ENCODE measurements at regions not wholly inside any gene's neighbourhood (a gene's known extent, or its start where the extent isn't known, plus 50 kb on each side); places are given as distances from the start of the nearest gene placed in this dataset.
"Not testable (repeated sequence)": the region's sequence is repeated elsewhere in the genome, so short reads cannot be mapped to it uniquely, and the experiment has no call there.

GRCh38 chr4:187378441-187378840, 617.1 kb upstream of the ZFP42 start:
- no peak for DNase-seq

GRCh38 chr4:187380181-187380581, 615.4 kb upstream of the ZFP42 start:
- no peak for DNase-seq

DNA sequence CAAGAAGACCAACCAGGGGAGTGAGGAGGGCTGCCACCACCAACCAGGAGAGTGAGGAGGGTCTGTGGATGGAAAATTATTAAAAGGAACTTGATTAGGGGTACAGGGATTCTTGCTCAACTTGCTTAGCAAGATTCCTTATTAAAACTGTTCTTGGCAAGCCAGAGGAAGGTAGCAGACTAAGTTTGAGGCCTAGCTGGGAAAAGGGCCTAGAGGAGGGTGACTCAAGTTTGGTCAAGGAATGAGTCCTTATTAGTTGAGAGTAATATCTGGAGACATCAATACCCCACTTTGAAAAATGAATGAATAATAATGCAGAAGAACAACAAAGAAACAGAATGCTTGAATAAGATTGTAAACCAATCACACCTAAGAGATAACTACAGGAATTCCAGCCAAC, 612.4 kb upstream of the ZFP42 start:
- DNase-seq = no peak

GRCh38 chr4:187387739-187388138, 607.8 kb upstream of the ZFP42 start:
- no peak for DNase-seq

DNA sequence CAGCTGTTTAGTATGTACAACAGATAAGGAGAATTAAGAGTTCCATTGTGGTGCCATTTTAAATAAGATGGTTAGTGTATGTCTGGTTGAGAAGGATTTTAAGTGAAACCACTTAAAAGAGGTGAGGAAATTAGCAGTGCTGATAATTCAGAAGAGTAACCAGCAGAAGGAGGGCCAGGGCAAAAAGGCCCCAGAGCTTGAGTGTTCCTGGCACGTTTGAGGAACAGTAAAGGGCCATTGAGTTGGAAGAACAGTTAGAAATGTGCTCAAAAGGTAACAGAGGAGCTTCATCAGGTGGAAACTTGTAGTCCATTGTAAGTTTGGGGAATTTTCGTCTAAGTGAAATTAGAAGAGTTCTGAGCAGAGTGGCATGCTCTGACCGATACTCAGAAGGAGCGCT, 606.2 kb upstream of the ZFP42 start:
- no peak for DNase-seq

DNA sequence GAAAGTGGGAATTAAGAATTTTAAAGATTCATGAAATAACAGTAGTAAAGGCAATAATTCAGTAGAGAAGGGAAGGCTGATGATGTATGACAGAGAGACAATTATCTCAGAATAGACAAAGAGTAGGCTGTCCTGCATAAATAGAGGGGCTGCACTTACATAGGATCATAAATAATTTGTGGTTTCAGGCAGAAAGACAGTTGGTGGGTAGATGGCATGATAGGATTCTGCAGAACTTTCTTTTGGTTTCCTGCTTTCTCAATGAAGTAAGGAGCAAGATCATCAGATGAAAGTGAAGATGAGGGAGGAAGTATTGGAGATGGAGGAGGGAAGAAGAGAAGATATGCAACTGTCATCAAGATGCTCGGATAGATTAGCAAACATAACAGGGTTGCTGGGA, 604.9 kb upstream of the ZFP42 start:
- no peak for DNase-seq

DNA sequence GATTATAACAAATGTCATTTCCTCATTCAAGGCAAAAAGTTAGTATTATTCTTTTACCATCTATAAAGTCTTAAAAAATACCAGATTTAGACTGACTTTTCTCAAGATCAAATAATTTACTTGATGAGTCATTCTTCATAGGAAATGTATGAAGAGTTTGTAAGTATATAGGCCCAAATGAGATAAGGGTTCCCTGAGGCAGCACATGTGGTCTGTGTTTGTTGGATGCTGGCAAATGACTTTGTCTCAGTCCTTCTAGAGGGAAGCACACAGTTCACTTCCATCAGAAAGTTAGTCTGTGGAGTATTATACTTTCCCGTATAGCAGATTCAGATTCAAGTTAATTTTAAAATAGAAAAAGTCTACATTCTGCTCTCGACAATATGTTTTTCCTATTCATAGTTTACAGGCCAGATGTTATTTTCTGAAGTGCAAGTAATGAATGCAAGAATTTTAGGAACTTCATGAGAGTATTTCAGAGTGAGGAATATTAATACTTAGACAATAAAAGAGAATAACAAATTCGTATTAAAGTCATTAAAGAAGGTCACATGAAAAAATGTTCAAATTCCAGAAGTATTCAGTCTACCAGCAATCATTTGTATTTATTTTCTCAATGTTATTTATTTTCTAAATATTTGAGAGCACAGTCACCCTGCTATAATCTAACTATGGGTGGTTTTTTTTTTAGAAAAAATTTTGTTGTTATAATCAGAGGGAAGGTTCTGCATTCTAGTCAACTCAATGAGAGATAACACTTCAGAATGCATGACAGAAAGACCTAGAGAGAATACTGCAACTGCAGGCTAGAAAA, 601.8 kb upstream of the ZFP42 start:
- no peak for DNase-seq

DNA sequence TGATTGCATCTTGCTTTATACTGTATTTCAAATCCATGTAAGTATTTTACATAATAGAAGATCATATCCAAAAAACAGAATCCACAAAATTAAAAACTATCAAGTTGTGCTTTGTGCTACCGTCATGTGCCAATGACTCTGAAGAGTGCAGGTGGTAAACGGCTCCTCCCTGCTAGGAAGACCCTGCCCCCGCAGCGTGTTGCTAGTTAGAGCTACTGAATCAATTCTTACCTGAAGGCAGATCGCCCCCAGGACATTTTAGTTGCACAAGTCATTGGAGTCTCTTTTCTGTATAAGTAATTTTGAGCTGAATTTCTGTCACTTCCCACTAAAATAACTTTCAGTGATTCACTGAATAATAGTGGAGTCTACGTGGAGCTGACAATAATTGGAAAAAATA, 599.5 kb upstream of the ZFP42 start:
- no peak for DNase-seq

DNA sequence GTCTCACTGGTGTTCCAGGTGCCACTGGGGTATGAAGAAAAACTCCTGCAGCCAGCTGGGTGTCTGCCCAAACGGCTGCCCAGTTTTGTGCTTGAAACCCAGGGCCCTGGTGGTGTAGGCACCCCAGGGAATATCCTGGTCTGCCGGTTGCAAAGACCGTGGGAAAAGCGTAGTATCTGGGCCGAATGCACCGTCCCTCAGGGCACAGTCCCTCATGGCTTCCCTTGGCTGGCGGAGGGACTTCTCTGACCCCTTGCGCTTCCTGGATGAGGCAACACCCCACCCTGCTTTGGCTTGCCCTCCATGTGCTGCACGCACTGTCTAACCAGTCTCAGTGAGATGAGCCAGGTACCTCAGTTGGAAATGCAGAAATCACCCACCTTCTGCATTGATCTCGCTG, 587.1 kb upstream of the ZFP42 start:
- DNase-seq = not testable (repeated sequence)

DNA sequence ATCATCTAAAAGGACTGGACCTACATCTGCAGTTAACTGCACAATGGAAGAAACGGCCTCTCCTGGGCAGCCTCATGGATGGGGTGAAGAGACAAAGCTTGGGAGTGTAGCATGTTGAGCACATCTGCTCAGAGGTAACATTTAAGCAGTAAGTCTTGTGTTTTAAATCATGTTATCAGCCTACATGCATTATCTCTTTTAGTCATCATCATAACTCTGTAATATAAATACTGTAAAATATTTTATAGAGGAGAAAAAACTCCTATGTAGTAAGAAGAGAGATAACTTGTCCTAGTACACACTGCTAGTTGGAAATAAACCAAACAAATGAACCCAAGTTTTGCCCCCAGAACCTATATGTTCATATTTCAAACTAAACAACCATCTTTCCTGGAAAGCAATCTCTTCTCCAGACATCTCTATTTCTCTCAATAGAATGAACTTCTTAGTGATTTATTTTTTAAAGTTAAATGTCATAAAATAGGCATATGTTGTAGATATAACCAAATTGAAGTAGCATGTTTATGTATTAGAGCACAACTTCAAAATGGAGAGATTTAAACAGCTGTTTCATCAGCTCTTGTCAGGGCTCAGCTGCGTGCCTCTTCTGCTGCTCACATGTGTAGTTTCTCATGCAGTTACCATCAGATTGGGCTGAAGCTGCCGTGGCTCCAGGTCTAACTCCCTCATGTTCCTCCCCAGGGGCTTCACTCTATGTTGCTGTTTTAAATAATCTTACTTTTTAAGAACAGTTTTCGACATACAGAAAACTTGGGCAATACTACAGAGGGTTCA, 581.8 kb upstream of the ZFP42 start:
- no peak for DNase-seq

DNA sequence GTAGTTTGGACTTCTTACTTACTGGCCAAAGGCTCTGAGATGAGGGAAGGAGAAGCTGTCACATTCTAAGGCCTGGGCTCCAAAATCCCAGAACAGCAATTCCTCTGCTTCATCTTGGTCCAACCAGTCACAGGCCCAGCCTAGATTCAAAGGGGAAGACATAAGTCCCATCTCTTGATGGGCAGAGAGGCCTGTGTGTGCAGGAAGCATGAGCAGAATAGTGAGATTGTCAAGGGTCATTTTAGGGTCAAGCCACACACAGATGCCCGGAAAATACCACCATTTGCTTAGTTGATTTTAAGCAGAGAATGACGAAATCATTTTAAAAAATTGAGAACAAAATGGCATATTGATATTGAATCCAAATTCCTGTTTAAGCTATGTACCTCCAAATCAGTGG, 580.9 kb upstream of the ZFP42 start:
- no peak for DNase-seq

- peak in 1 of 2 experiments; percentile 2 for DNase-seq
Observed at GRCh38 chr4:187415231-187415630, 580.3 kb upstream of the ZFP42 start.

DNA sequence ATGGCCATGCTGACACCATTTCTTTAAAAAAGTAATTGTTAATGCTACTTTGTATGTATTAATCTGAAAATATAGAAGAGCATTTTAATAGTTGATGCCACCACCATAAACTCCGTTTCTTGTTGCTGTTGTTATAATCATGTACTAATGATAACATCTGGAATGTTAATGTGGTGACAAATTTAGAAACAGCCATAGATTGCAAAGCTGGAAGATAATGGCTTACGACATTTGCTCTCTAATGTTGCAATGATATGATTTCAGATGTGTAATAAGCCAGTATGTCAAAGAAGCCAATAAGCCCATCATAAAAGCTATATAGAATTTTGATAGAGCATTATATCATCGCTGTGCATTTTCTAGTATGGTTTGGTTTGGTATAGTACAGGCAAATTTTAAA, 579.4 kb upstream of the ZFP42 start:
- DNase-seq = no peak

- no peak for DNase-seq
Observed at GRCh38 chr4:187417721-187418120, 577.9 kb upstream of the ZFP42 start.

DNA sequence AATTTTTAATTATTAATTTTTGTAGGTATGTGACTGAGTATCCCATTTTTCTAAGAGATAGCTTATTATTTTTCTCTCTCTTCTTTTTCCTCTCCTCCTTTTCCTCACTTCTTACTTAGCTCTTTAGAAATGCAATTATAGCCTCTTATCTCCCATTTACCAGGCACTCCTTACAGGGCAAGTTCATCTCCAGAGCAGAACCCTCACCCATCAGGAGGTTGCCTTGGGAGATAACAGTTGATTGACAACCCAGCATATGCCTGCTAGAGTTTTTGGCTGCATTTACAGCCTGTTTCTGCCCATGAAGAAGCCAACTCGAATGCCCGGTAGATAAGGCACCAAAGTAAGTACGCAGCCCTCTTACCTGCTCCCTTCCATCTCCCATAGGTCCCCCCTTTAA, 572.9 kb upstream of the ZFP42 start:
- no peak for DNase-seq

DNA sequence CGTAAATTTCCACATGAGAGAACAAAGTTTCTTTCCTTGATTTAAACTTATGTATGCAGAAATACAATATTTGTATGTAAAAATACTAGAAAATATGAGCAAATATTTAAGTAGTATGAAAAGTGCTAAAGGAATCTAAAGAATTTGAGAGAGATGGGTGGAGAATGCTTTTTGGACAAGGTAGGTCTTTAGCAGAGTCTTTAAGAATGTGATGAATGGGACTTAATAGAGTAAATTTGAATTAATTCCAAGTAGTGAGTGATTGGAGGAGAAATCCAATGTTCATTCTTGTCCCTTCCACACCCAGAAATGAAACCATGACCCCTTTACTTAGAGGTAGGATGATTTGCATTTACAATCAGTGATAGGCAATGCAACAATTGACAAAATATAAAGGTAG, 570.9 kb upstream of the ZFP42 start:
- DNase-seq = no peak

DNA sequence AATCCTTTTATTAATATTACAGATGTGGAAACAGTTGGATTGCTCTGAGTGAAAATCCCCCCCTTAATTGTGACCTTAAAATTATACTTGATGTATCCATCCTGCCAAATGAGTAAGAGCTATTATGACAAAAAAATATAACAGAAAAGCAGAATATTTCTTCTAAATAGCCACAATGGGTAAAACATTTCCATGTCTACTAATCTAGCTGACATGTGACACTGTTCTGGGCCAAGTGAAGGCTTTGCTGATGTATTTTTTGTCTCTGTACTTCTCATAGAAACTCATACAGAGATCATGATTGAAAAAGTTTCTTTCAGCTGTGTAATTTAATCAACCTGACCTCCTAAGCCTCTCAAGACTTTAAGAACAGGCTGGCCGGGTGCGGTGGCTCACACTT, 569.1 kb upstream of the ZFP42 start:
- DNase-seq = no peak

DNA sequence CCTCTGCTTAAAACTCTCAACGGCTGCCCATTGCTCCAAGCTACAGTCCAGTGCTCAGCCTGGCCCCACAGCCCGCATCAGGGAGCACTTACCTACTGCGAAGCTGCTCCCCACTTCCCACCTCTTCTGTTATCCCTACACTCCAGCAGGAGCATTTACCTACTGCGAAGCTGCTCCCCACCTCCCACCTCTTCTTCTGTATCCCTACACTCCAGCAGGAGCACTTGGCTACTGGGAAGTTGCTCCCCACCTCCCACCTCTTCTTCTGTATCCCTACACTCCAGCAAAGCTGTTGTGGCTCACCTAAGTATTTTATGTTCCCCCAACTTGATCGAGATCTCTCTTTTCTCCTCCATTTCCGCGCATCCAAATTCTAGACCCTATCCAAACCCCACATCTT, 563.3 kb upstream of the ZFP42 start:
- DNase-seq = no peak

- no peak for DNase-seq
Observed at GRCh38 chr4:187433141-187433540, 562.4 kb upstream of the ZFP42 start.

- no peak for DNase-seq
Observed at GRCh38 chr4:187436251-187436650, 559.3 kb upstream of the ZFP42 start.

DNA sequence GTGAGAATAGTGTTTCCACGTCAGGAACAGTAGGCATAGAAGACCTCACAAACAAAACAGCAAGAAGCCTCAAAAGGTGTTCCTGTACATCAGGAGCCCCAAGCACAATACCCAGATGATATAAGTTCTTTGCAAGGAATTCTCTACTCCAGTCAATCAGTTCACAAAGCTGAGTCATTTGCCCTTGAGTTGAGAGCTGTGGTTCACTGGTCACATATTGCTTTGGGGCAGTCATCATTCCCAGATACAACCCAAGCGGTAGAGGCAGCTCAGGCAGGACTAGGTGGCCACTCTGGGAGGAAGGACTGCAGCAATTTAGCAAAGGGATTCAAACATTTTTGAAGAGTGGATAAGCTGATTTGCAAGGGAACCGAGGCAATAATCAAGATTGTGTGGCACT, 551.5 kb upstream of the ZFP42 start:
- no peak for DNase-seq

DNA sequence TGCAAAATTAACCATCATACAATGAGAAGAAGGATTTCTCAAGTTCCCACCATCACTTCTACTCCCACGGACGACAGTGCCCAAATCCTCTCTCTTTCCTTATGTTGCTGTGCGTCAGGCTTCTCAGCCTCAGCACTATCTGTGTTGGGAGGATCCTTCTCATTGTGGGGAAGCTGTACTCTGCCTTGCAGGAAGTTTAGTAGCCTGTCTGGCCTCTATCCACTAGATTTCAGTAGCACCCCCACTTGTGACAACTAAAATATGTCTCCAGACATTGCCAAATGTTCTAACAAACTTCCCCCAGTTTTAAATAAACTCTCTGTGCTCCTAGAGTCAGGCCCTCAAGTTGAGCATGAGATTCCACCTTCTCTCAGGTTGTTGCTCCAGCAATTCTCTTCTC, 545.9 kb upstream of the ZFP42 start:
- no peak for DNase-seq

DNA sequence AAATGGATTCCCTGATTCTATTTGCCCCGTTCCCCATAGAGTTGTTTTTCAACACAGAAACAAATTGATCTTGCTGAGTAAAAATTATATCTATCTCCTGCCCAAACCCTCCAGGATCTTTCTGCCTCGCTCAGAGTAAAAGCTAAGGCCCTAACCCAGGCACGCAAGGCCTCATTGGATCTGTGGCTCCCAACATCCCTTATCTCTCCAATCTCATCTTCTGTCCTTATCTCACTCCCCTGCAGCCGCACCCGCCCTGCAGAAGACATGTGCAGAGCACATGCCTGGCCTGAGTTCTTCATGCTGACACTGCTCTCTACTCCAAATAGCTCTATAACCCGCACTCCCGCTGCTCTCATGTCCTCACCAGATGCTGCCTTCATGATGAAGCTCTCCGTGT, 543.8 kb upstream of the ZFP42 start:
- no peak for DNase-seq

GRCh38 chr4:187460016-187460415, 535.6 kb upstream of the ZFP42 start:
- DNase-seq = no peak

GRCh38 chr4:187464573-187464972, 531.0 kb upstream of the ZFP42 start:
- no peak for DNase-seq

Measured in cerebellar nuclear complex (tissue), 1 donor.